ENCODE measurements at regions not wholly inside any gene's neighbourhood (a gene's known extent, or its start where the extent isn't known, plus 50 kb on each side); places are given as distances from the start of the nearest gene placed in this dataset.

DNA sequence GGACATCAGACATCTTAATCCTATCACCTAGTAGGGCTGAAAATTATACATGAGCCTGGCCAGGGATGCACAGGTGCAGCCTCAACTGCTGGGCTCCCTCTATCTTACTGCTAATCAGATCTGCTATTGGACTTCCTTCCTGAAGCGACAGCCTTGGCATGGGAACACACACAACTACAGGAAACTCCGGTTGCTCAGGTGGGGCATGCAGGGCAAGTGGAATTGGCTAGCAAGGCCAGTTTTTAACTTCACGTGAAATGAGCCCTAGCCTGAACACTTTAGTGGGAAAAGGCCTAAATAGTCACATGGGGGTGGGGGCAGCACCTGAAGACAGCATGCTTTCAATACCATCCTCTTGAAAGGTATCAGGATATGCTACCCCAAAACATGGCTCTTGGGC is 147.9 kb upstream of the NCKAP5 start:
- DNase-seq: no peak
- intact Hi-C loops (cut with DNase I; ENCODE audit: low total_unique reads): no loop called here
- H3K27ac ChIP-seq: no peak overlapping the region
- H3K27me3 ChIP-seq: no peaks in the 10 kb centered on the region
- H3K36me3 ChIP-seq: no peaks in the 10 kb centered on the region
- WGBS, 2 donors (ENCODE audit: low coverage in 1 of 2): 71% methylated on average over 3 of the region's 3 CpGs; no CpG with 5 or more reads in 1 of the 2 donors
- no peaks in the 10 kb centered on the region for H3K9me3 ChIP-seq
- TF ChIP-seq POLR2A (IDR thresholded peaks at IDR 0.05): no peak
- TF ChIP-seq EP300 (IDR thresholded peaks at IDR 0.05; ENCODE audit: low read depth): no peak
- no peak for TF ChIP-seq POLR2AphosphoS5 (IDR thresholded peaks at IDR 0.05)
- TF ChIP-seq, protein P1, sequence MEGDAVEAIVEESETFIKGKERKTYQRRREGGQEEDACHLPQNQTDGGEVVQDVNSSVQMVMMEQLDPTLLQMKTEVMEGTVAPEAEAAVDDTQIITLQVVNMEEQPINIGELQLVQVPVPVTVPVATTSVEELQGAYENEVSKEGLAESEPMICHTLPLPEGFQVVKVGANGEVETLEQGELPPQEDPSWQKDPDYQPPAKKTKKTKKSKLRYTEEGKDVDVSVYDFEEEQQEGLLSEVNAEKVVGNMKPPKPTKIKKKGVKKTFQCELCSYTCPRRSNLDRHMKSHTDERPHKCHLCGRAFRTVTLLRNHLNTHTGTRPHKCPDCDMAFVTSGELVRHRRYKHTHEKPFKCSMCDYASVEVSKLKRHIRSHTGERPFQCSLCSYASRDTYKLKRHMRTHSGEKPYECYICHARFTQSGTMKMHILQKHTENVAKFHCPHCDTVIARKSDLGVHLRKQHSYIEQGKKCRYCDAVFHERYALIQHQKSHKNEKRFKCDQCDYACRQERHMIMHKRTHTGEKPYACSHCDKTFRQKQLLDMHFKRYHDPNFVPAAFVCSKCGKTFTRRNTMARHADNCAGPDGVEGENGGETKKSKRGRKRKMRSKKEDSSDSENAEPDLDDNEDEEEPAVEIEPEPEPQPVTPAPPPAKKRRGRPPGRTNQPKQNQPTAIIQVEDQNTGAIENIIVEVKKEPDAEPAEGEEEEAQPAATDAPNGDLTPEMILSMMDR (IDR thresholded peaks at IDR 0.05): no peak
- no peaks in the 10 kb centered on the region for H3K4me1 ChIP-seq
- in situ Hi-C loops (cut with MboI; ENCODE audit: low pct_ligation_motif_present in 1 of 4, low pct_unique_long_range_greater_than_20kb in 1 of 4, low sequenced_read_pairs in 3 of 4): no loop called here
- no peak overlapping the region for H3K4me3 ChIP-seq

DNA sequence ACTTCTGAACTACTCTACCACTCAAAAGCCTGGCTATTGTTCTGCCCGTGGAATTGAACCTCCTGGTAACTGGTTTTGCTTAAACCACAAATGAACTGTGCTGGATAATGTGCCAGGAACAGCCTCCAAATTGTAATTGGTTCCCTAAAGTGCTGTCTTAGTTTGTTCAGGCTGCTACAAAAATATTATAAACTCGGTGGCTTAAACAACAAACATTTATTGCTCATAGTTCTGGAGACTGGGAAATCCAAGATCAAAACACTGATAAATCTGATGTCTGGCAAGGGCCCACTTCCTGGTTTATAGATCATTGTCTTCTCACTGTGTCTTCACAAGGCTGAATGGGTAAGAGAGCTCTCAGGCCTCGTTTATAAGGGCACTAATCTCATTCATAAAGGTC is 149.2 kb upstream of the NCKAP5 start:
- Histone ChIP-seq H3K36me3 (no peaks in the 10 kb centered on the region), H3K4me1 (no peaks in the 10 kb centered on the region), H3K27me3 (no peaks in the 10 kb centered on the region), H3K27ac (no peak overlapping the region), H3K4me3 (no peak overlapping the region), H3K9me3 (no peaks in the 10 kb centered on the region)
- no peak for DNase-seq
- intact Hi-C loops (cut with DNase I; ENCODE audit: low total_unique reads): no loop called here
- in situ Hi-C loops (cut with MboI; ENCODE audit: low pct_ligation_motif_present in 1 of 4, low pct_unique_long_range_greater_than_20kb in 1 of 4, low sequenced_read_pairs in 3 of 4): no loop called here
- 17 to 26% methylated on average over 2 to 3 of the region's 3 CpGs for WGBS, 2 donors (ENCODE audit: low coverage in 1 of 2)
- TF ChIP-seq, protein P1 (IDR thresholded peaks at IDR 0.05): no peak
- TF ChIP-seq POLR2A (IDR thresholded peaks at IDR 0.05) (no peak), POLR2AphosphoS5 (IDR thresholded peaks at IDR 0.05) (no peak), EP300 (IDR thresholded peaks at IDR 0.05; ENCODE audit: low read depth) (no peak)

DNA sequence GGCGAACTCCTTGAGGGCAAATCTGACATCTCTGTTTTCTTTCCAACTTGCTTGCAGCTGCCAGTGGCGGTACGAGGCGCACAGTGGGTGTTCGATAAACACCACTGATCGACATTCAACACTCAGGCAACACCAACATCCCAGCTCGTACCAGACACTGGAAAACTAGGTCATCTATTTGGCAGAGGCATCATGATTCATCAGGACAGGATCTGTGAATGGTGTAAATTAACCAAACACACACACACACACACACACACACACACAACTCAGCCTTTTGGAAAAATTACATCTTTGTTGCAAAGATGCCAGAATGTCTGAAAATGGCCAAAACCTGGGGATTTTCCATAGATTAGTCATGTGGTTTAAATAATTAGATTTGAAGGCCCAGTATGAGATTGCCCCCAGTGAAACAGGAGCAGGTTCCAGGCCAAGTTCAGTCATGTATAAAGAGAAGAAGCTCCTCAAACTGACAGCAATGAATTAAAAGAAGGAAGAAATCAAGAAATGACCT is 150.5 kb upstream of the NCKAP5 start:
- Histone ChIP-seq H3K27ac (no peak overlapping the region), H3K4me3 (no peak overlapping the region), H3K4me1 (no peaks in the 10 kb centered on the region), H3K27me3 (no peaks in the 10 kb centered on the region), H3K9me3 (no peaks in the 10 kb centered on the region), H3K36me3 (no peaks in the 10 kb centered on the region)
- TF ChIP-seq, protein P1 (IDR thresholded peaks at IDR 0.05): no peak
- no peak for TF ChIP-seq EP300 (IDR thresholded peaks at IDR 0.05; ENCODE audit: low read depth)
- no peak for TF ChIP-seq POLR2AphosphoS5 (IDR thresholded peaks at IDR 0.05)
- no peak for TF ChIP-seq POLR2A (IDR thresholded peaks at IDR 0.05)
- WGBS, 2 donors (ENCODE audit: low coverage in 1 of 2): 77 to 80% methylated on average over 5 to 7 of the region's 7 CpGs
- in situ Hi-C loops (cut with MboI; ENCODE audit: low pct_ligation_motif_present in 1 of 4, low pct_unique_long_range_greater_than_20kb in 1 of 4, low sequenced_read_pairs in 3 of 4) (no loop called here), intact Hi-C loops (cut with DNase I; ENCODE audit: low total_unique reads) (no loop called here)
- no peak for DNase-seq

- H3K36me3 ChIP-seq: no peaks in the 10 kb centered on the region
- H3K27me3 ChIP-seq: no peaks in the 10 kb centered on the region
- TF ChIP-seq, protein P1 (IDR thresholded peaks at IDR 0.05): no peak
- no peak for TF ChIP-seq POLR2A (IDR thresholded peaks at IDR 0.05)
- TF ChIP-seq EP300 (IDR thresholded peaks at IDR 0.05; ENCODE audit: low read depth): no peak
- no peak for TF ChIP-seq POLR2AphosphoS5 (IDR thresholded peaks at IDR 0.05)
- H3K4me1 ChIP-seq: no peaks in the 10 kb centered on the region
- in situ Hi-C loops (cut with MboI; ENCODE audit: low pct_ligation_motif_present in 1 of 4, low pct_unique_long_range_greater_than_20kb in 1 of 4, low sequenced_read_pairs in 3 of 4): no loop called here
- 80 to 89% methylated on average over 1 to 2 of the region's 2 CpGs for WGBS, 2 donors (ENCODE audit: low coverage in 1 of 2)
- H3K9me3 ChIP-seq: no peaks in the 10 kb centered on the region
- no peak overlapping the region for H3K4me3 ChIP-seq
- no peak for DNase-seq
- no peak overlapping the region for H3K27ac ChIP-seq
- intact Hi-C loops (cut with DNase I; ENCODE audit: low total_unique reads): no loop called here
These were observed 152.2 kb upstream of the NCKAP5 start for GRCh38 chr2:133720429-133720828.
